ENCODE measurements at regions not wholly inside any gene's neighbourhood (a gene's known extent, or its start where the extent isn't known, plus 50 kb on each side); places are given as distances from the start of the nearest gene placed in this dataset.

DNA sequence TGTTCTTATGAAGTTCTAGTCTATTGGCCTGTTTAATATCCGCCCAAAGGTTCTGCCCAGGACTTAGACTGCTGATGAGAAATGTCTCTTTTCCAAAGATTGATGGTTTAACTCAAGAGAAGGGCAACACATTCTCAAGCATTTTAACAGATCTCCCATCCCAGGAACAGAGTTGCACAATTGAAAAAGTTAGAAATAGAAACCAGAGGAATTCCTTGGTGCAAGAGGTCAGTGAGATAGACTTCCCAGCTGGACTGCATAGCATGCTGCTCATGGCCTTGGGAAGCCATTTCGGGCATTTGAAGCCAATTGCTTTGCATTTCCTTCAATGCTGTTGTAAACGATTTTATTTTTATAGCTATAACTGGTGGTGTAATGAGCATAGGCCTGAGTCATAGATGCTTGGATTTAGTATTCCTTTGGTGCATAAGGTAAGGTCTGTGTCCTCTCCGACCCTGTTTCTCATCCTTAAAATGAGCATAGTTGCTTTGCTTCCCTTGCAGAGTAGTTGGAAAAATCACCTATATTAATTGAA lies 292.2 kb upstream of the JAG1 start:
- no peaks in the 10 kb centered on the region for H3K27me3 ChIP-seq (ENCODE audit: insufficient read depth, low read length)
- H3K9ac ChIP-seq (ENCODE audit: low read depth, low read length) = no peak overlapping the region
- H3K9me3 ChIP-seq (ENCODE audit: insufficient read depth, low read depth, low read length) = no peaks in the 10 kb centered on the region
- no peaks in the 10 kb centered on the region for H3K36me3 ChIP-seq (ENCODE audit: insufficient read depth, low read depth, low read length)
- H3K27ac ChIP-seq (ENCODE audit: low read length) = no peak overlapping the region
- H3K4me3 ChIP-seq (ENCODE audit: low read length) = no peak overlapping the region
- H3K4me1 ChIP-seq (ENCODE audit: insufficient read depth, low read length) = no peaks in the 10 kb centered on the region

DNA sequence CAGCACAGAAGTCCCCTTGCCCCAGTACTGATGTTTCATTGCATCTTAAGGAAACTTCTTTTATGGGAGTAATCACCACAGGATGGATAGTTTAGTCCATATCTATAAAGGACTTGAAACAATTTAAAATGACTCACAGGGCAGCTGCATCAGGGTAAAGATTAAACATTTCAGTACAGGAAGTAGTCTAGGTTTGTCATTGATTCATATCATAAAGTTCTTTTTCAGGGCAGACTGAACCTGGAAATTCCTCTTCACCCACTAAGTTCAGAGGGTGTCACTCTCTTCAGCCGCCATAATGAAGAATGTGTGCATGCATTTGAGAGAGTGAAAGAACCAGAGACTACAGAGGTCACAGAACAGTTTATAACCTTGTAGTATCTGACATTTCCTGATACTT lies 296.3 kb upstream of the JAG1 start:
- no peak overlapping the region for H3K4me3 ChIP-seq (ENCODE audit: low read length)
- H3K27ac ChIP-seq (ENCODE audit: low read length) = no peak overlapping the region

DNA sequence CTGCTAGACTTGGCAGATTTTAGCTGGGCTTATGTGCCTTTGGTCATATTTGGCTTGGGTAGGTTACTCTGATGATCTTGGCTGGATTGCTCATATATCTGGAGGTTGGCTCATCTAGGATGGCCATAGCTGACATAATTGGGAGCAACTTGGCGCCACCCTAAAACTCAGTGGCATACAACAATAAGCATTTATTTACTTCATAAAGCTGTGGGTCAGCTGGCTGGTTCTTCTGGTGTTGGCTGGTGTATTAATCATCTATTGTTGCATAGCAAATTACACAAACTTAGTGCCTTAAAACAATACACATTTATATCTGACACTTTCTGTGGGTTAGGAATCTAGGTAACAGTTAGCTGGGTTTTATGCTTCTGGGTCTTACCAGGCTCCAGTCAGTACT lies 297.3 kb upstream of the JAG1 start:
- no peaks in the 10 kb centered on the region for H3K27me3 ChIP-seq (ENCODE audit: insufficient read depth, low read length)
- no peaks in the 10 kb centered on the region for H3K4me1 ChIP-seq (ENCODE audit: insufficient read depth, low read length)
- H3K9me3 ChIP-seq (ENCODE audit: insufficient read depth, low read depth, low read length) = no peaks in the 10 kb centered on the region
- no peak overlapping the region for H3K4me3 ChIP-seq (ENCODE audit: low read length)
- H3K9ac ChIP-seq (ENCODE audit: low read depth, low read length) = no peak overlapping the region
- no peaks in the 10 kb centered on the region for H3K36me3 ChIP-seq (ENCODE audit: insufficient read depth, low read depth, low read length)
- H3K27ac ChIP-seq (ENCODE audit: low read length) = no peak overlapping the region

More for the DNA sequence above, 296.3 kb upstream of the JAG1 start:
- H3K27me3 ChIP-seq (ENCODE audit: insufficient read depth, low read length) = no peaks in the 10 kb centered on the region
- no peak overlapping the region for H3K9ac ChIP-seq (ENCODE audit: low read depth, low read length)
- H3K4me1 ChIP-seq (ENCODE audit: insufficient read depth, low read length) = no peaks in the 10 kb centered on the region
- H3K9me3 ChIP-seq (ENCODE audit: insufficient read depth, low read depth, low read length) = no peaks in the 10 kb centered on the region
- no peaks in the 10 kb centered on the region for H3K36me3 ChIP-seq (ENCODE audit: insufficient read depth, low read depth, low read length)

DNA sequence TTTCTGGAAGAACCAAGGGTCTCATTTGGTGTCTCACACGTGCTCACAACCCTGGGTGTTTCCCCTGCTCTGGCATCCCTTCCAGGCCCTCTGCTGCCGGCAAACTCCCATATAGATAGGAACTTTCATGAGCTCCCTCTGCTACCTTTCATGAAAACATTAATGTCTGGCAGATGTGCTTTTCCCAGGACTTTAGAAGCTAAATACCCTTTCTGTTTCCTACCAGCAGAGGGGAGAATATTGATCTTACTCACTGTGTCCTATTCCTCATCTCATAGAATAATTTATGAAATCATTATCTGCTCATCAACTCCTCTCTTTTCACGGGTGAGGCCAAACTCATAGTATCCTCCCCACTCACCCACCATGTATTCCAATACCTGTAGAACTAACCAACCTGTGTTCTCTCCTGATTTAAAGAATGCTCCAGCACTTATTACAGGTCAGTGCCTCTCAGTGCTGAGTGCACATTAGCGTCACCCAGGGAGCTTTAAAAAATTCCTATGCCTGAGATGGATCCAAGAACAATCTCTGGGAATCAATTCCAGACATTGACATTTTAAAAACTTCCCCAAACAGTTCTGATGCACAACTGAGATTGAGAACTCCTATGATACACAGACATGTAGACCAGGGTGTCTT lies 298.5 kb upstream of the JAG1 start:
- Histone ChIP-seq H3K27ac (ENCODE audit: low read length) (no peak overlapping the region), H3K9me3 (ENCODE audit: insufficient read depth, low read depth, low read length) (no peaks in the 10 kb centered on the region), H3K4me3 (ENCODE audit: low read length) (no peak overlapping the region), H3K27me3 (ENCODE audit: insufficient read depth, low read length) (no peaks in the 10 kb centered on the region), H3K4me1 (ENCODE audit: insufficient read depth, low read length) (no peaks in the 10 kb centered on the region), H3K9ac (ENCODE audit: low read depth, low read length) (no peak overlapping the region), H3K36me3 (ENCODE audit: insufficient read depth, low read depth, low read length) (no peaks in the 10 kb centered on the region)

DNA sequence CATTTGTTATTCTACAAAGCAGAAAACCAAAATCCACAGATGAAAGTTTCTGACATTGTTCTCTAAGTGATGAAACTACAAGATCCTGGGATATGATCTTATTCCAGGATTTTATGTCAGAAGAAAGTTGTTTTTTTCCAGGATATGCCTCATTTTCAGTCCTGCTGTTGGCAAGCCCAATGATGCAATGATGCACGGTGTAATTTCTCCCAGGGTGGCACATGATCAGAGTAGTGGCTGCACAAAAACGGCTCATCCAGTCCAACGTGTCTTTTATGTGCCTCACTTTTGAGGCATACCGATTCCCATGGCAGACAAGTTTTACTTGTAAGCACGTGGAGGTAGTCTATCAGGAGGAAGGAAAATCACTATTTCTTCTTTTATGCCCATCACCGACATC lies 302.3 kb upstream of the JAG1 start:
- H3K27ac ChIP-seq (ENCODE audit: low read length) = no peak overlapping the region
- H3K4me1 ChIP-seq (ENCODE audit: insufficient read depth, low read length) = no peaks in the 10 kb centered on the region
- H3K36me3 ChIP-seq (ENCODE audit: insufficient read depth, low read depth, low read length) = no peaks in the 10 kb centered on the region
- no peak overlapping the region for H3K4me3 ChIP-seq (ENCODE audit: low read length)
- H3K9ac ChIP-seq (ENCODE audit: low read depth, low read length) = no peak overlapping the region
- no peaks in the 10 kb centered on the region for H3K9me3 ChIP-seq (ENCODE audit: insufficient read depth, low read depth, low read length)
- H3K27me3 ChIP-seq (ENCODE audit: insufficient read depth, low read length) = no peaks in the 10 kb centered on the region

DNA sequence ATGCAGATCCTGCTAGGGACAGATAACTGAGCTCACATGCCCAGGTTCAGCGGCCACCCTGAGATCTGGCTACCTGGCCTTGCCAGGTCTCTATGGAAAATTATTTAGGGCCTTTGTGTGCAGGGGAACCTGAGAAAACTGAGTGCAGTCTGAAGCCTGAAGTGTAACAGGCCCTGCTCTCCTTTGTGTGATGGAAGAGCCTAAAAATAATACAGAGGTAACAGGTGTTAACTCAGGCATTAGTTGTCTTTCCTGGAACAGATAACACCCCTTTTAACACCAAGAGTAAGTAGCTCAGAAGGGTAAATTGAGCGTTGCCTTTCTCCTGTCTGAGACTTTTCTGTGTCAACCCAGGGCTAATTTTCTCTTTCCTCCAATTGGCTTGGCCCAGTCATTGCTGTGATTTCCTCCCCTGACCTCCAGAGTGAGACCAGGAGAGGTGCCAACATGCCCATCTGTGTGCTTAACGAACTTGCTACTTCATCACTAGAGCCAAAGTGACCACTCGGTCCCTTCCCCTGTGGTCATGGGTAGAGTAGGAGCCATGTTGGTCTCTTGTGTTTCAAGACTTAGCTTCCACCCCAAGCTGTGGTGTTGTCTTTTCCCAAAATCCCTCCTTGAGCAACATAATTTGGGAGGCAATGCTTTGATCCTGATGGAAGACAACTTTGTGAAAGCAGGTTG lies 304.4 kb upstream of the JAG1 start:
- H3K27ac ChIP-seq (ENCODE audit: low read length) = no peak overlapping the region
- no peak overlapping the region for H3K4me3 ChIP-seq (ENCODE audit: low read length)
- no peak overlapping the region for H3K9ac ChIP-seq (ENCODE audit: low read depth, low read length)
- H3K36me3 ChIP-seq (ENCODE audit: insufficient read depth, low read depth, low read length) = no peaks in the 10 kb centered on the region
- no peaks in the 10 kb centered on the region for H3K4me1 ChIP-seq (ENCODE audit: insufficient read depth, low read length)
- H3K9me3 ChIP-seq (ENCODE audit: insufficient read depth, low read depth, low read length) = no peaks in the 10 kb centered on the region
- H3K27me3 ChIP-seq (ENCODE audit: insufficient read depth, low read length) = no peaks in the 10 kb centered on the region

DNA sequence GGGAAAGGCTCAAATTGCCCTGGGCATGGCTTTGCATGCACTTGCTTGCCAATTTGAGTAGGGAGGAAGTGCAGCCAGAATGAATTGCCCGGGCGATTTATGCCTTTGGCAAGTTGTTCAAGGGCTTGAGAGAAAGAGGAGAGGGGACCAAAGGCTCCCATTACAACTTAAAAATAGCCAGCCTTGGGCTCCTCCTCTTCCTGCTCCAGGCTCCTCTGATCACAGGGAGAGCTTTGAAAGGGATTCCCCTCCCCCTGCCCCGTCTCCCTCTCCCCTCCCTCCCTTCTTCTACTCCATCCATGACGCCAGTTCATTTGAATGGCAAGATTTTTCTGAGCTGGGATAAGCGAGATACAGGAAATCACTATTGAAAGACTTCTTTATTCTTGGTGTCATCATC lies 304.9 kb upstream of the JAG1 start:
- Histone ChIP-seq H3K4me1 (ENCODE audit: insufficient read depth, low read length) (no peaks in the 10 kb centered on the region), H3K9ac (ENCODE audit: low read depth, low read length) (no peak overlapping the region), H3K36me3 (ENCODE audit: insufficient read depth, low read depth, low read length) (no peaks in the 10 kb centered on the region), H3K9me3 (ENCODE audit: insufficient read depth, low read depth, low read length) (no peaks in the 10 kb centered on the region), H3K27ac (ENCODE audit: low read length) (no peak overlapping the region), H3K4me3 (ENCODE audit: low read length) (no peak overlapping the region), H3K27me3 (ENCODE audit: insufficient read depth, low read length) (no peaks in the 10 kb centered on the region)

DNA sequence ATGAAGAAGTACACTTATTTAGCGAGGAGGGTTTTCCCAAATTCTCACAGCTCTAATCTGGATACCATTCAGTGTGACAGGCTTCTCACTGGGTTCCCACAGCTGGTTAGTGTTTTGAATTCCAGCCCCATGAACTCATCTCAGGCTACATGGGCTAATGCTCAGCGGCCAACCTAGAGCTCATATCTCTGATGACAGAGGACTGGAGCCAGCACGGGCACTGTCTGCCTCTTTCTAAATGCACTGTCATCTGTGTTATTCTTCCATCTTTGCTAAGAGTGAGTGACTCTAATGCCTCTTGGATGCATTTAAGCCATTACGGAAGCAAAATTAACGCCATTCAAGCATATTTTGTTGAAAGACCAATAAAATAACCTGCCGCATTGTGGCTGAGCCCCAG lies 308.9 kb upstream of the JAG1 start:
- no peak overlapping the region for H3K27ac ChIP-seq (ENCODE audit: low read length)

DNA sequence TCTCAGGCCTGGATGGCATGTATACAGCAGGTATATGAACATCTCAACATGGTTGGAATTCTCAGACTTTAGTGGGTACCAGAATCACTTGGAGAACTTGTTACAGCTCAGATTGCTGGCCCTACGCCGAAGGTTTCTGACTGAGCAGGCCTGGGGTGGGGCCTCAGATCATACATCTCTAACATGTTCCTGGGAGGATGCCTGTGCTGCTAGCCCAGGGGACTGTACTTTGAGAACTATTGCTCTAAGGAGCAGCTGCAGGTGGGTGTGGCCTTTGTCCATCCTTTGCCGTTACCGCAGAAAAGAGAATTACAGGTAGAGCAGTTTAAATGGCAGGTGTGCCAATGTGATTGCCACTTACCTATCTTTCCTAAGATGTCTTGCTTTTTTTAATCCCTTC lies 310.5 kb upstream of the JAG1 start:
- Histone ChIP-seq H3K9me3 (ENCODE audit: insufficient read depth, low read depth, low read length) (no peaks in the 10 kb centered on the region), H3K27ac (ENCODE audit: low read length) (no peak overlapping the region), H3K27me3 (ENCODE audit: insufficient read depth, low read length) (no peaks in the 10 kb centered on the region), H3K36me3 (ENCODE audit: insufficient read depth, low read depth, low read length) (no peaks in the 10 kb centered on the region), H3K9ac (ENCODE audit: low read depth, low read length) (no peak overlapping the region), H3K4me1 (ENCODE audit: insufficient read depth, low read length) (no peaks in the 10 kb centered on the region), H3K4me3 (ENCODE audit: low read length) (no peak overlapping the region)

More for the DNA sequence above, 308.9 kb upstream of the JAG1 start:
- Histone ChIP-seq H3K4me1 (ENCODE audit: insufficient read depth, low read length) (no peaks in the 10 kb centered on the region), H3K9ac (ENCODE audit: low read depth, low read length) (no peak overlapping the region), H3K27me3 (ENCODE audit: insufficient read depth, low read length) (no peaks in the 10 kb centered on the region), H3K36me3 (ENCODE audit: insufficient read depth, low read depth, low read length) (no peaks in the 10 kb centered on the region), H3K9me3 (ENCODE audit: insufficient read depth, low read depth, low read length) (no peaks in the 10 kb centered on the region), H3K4me3 (ENCODE audit: low read length) (no peak overlapping the region)

DNA sequence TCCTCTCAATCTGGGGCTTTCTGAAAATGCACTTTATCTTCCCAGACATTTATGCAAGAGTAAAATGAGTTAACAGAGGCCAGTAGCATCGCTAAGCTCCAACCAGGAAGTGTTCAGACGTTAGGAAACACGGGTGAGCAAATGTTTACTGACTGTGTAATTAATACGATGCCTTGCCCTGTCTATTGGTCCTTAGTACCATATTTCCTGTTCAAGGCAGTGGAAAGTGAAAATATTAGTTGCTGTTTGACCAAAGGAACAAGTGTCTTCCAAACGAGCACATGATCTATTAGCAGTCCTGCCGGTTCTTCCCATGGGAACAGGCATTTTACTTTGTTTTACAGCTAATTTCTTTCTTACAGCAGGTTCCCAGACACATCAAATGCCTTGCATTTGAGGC lies 311.1 kb upstream of the JAG1 start:
- no peaks in the 10 kb centered on the region for H3K27me3 ChIP-seq (ENCODE audit: insufficient read depth, low read length)
- peaks cover 3% of the 10 kb centered on the region for H3K4me1 ChIP-seq (ENCODE audit: insufficient read depth, low read length)
- no peak overlapping the region for H3K27ac ChIP-seq (ENCODE audit: low read length)
- H3K4me3 ChIP-seq (ENCODE audit: low read length) = no peak overlapping the region
- no peaks in the 10 kb centered on the region for H3K9me3 ChIP-seq (ENCODE audit: insufficient read depth, low read depth, low read length)
- no peaks in the 10 kb centered on the region for H3K36me3 ChIP-seq (ENCODE audit: insufficient read depth, low read depth, low read length)
- no peak overlapping the region for H3K9ac ChIP-seq (ENCODE audit: low read depth, low read length)

DNA sequence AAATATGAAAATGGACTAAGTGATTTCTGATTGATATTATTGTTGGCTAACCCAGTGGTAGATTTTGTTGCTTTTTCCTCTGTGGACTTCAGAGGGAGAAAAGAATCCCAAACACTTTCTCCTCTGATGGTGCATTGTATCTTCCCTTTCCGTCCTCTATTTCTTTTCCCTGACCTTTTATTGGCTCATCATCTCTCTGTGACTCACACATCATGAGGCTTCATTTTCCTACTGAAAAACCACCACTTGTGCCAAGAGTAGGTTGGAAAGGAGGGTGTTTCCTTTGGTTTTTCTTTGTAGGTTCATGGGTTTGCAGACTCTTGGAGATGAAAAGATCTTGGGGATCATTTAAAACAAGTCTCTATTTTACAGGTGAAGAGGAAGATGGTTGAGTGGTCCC lies 311.7 kb upstream of the JAG1 start:
- Histone ChIP-seq H3K27ac (ENCODE audit: low read length) (no peak overlapping the region), H3K36me3 (ENCODE audit: insufficient read depth, low read depth, low read length) (no peaks in the 10 kb centered on the region), H3K27me3 (ENCODE audit: insufficient read depth, low read length) (no peaks in the 10 kb centered on the region), H3K9ac (ENCODE audit: low read depth, low read length) (no peak overlapping the region), H3K4me3 (ENCODE audit: low read length) (no peak overlapping the region), H3K9me3 (ENCODE audit: insufficient read depth, low read depth, low read length) (no peaks in the 10 kb centered on the region), H3K4me1 (ENCODE audit: insufficient read depth, low read length) (peaks cover 8% of the 10 kb centered on the region)

DNA sequence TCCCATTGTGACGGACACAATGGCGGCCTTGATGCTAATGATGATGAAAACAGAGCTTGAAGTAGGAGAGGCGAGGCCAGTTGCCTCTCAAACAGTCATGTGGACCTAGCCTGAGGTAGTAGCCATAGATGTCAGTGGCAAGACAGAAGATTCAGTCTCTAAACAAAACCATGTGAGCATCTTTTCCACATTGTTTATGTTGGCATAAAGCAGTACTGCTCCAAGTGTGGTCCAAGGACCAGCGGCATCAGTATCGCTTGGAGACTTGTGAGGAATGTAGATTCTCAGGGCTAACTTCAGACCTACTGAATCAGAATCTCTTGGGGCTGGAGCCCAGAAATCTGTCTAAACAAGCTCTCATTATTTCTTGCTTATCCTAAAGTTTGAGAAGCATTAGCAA lies 312.8 kb upstream of the JAG1 start:
- Histone ChIP-seq H3K4me3 (ENCODE audit: low read length) (no peak overlapping the region), H3K9ac (ENCODE audit: low read depth, low read length) (no peak overlapping the region), H3K27me3 (ENCODE audit: insufficient read depth, low read length) (no peaks in the 10 kb centered on the region), H3K4me1 (ENCODE audit: insufficient read depth, low read length) (peaks cover 12% of the 10 kb centered on the region), H3K36me3 (ENCODE audit: insufficient read depth, low read depth, low read length) (no peaks in the 10 kb centered on the region), H3K27ac (ENCODE audit: low read length) (no peak overlapping the region), H3K9me3 (ENCODE audit: insufficient read depth, low read depth, low read length) (no peaks in the 10 kb centered on the region)

Measured in iPS-20b (cell line).